GM20000 (cell line): ENCODE measurements at regions not wholly inside any gene's neighbourhood (a gene's known extent, or its start where the extent isn't known, plus 50 kb on each side); places are given as distances from the start of the nearest gene placed in this dataset.

Experiments
- DNase-seq: peaks from one replicate; pipeline ENCODE4 v3.0.0; 2012; ENCODE audit warnings: low spot score
- TF ChIP-seq, protein P1 (sequence below): IDR thresholded peaks from 2 replicates; pipeline ENCODE4 v1.5.1; 2012; ENCODE audit warnings: mild to moderate bottlenecking, control low read depth; ENCODE audit errors: extremely low read depth, missing control alignments

DNA sequence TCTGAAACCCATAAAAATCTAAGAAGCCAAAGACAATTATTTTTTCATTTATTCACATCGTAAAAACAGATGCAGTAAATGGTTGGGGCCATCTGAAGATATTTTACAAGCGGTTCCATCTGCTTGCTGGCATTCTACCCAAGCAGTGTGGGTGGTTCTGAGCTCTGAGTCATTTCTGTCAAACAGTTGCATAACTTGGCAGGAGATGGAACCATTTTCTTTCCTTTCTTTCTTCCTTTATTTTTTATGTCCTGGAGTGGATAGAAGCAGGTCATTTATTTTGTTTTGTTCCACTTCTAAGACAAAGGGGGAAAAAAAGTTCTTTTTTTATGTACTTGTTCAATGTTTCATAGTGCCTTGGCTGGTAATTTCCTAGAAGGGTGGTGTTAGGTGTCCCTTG lies 1151.9 kb upstream of the GOT2 start:
- no peak for DNase-seq
- TF ChIP-seq, protein P1, sequence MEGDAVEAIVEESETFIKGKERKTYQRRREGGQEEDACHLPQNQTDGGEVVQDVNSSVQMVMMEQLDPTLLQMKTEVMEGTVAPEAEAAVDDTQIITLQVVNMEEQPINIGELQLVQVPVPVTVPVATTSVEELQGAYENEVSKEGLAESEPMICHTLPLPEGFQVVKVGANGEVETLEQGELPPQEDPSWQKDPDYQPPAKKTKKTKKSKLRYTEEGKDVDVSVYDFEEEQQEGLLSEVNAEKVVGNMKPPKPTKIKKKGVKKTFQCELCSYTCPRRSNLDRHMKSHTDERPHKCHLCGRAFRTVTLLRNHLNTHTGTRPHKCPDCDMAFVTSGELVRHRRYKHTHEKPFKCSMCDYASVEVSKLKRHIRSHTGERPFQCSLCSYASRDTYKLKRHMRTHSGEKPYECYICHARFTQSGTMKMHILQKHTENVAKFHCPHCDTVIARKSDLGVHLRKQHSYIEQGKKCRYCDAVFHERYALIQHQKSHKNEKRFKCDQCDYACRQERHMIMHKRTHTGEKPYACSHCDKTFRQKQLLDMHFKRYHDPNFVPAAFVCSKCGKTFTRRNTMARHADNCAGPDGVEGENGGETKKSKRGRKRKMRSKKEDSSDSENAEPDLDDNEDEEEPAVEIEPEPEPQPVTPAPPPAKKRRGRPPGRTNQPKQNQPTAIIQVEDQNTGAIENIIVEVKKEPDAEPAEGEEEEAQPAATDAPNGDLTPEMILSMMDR: no peak

DNA sequence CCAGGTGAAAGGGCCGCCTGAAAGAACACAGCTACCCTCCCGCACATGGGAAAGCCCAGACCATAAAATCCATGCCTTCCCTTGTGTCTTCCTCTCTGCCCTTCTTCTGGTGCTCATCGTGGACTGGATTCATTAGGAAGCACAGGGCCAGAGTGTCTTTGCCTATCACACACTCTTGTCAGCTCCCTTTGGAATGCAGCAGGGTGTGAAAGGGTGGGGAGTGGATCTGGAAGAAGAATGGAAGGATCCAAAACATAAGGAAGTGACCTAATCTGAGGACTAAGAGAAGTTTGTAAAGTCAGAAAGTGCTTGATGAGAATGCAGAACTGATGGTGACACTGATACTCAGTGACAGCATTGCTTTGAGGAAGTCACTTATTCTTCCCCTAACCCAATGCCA lies 1147.3 kb upstream of the GOT2 start:
- no peak for DNase-seq
- TF ChIP-seq, protein P1: no peak

DNA sequence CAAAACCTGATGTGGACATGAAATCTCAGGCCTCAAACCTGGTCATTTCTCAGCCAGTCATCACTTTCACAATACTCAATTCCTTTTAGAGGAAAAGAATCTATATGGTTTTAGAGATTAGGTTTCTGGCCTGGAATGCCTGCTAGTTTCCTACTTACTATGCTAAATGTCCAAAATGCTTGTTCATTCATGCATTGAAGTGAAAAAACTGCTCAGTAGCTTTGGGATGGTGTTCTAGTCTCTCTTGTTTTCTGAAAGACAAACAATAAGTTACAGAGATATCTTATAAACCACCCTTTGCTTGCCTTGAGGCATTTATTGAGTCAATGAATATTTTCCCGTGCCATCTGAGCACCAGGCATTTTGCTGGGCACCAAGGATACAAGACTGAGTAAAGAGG lies 1146.5 kb upstream of the GOT2 start:
- TF ChIP-seq, protein P1: no peak
- no peak for DNase-seq

DNA sequence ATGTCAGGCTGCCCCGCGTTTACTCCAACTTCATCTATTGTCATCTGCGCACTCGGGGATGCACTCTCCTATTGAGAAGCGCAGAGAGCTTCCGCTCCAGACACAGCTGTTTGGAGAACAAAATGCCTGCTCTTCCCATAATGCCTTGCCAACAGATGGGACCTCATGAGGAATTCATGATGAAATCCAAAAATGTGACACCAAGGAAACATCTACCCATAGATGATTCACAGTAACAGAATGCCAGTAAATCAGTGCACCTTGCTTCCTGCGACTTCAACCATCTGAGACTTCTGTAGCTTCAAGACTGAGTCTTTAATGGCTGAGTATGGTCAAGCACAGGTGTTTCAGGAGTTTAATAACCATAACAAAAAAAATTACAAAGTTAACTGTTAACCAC lies 1144.9 kb upstream of the GOT2 start:
- DNase-seq: no peak
- TF ChIP-seq, protein P1: no peak

DNA sequence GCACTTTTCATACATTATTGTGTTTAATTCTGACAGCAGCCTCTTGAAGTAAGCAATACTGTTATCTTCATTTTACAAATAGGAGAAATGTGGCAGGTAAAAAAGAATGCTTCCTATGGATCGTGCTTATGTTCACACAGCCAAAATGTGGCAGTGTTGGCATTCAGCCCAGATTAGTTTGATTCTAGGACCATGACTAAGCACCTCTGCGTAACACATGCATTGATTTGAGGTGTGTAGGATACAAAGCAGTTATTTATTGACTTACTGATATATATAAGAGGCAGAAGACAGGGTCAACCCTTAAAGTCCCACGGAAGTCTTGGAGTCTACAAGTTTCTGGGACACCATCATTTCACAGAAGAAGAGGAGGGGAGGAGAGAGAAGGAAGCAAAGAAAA lies 1144.4 kb upstream of the GOT2 start:
- DNase-seq: no peak
- TF ChIP-seq, protein P1: no peak

DNA sequence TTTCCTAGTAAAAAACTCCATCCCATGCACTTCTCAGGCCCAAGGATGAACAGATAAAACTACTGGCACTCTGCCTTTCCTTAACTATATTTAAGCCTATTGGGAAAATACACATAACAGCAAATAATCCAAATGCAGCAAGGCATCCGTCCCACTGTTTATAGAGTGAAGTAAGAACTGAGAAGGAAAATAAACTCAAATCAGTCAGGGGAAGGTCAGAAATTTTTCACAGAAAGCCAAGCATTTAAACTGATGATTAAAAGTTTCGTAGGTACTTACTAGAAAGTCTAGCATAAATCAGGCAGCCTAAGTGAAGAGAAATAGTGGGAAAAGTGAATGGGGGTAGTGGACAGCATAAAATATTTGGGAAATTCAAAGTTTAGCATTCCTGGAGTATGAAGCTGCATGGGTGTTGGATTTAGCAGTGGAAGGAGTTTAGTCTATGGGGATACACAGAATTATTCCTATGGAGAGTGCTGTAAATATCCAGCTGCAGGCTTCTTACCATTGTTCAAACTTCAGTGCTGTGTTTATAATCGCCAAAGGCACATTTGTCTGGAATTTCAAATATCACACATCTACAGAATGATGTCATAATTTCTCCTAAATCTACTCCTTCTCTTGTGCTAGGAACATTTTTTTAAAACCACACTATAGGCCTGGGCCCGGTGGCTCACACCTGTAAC lies 1131.0 kb upstream of the GOT2 start:
- TF ChIP-seq, protein P1: no peak
- DNase-seq: no peak

DNA sequence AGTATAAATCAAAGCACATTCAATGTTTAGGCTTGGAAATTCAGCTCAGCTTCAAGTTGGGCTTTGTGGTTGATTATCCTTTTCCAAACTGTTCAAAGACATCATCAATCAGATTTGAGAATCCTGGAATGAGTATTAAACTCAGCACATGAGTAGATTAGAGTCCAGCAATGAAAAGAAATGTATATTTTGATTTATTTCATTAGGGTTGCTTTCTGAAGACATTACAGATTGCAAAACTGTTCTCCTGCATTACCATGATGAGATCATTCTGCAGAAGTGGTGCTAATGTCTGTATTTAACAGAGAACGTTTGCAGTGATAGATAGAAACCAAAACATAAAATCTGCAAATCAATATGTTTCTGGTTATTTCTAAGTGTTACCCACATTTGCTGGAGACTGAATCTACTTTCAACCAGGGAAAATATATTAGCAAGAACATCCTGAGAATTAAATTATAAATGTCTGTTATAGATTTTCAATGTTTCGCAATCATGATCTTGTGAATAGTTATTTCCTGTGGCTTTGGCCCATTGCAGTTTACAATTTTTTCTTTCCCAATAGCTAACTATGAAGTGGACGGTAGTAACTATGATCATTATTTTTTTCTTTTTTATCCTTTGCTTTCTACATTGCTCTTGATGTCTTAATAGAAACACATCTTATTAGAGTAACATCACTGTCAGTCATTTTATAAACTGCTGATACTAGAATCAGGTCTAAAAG lies 1125.7 kb upstream of the GOT2 start:
- TF ChIP-seq, protein P1: no peak
- no peak for DNase-seq
